ENCODE measurements at regions not wholly inside any gene's neighbourhood (a gene's known extent, or its start where the extent isn't known, plus 50 kb on each side); places are given as distances from the start of the nearest gene placed in this dataset.

DNA sequence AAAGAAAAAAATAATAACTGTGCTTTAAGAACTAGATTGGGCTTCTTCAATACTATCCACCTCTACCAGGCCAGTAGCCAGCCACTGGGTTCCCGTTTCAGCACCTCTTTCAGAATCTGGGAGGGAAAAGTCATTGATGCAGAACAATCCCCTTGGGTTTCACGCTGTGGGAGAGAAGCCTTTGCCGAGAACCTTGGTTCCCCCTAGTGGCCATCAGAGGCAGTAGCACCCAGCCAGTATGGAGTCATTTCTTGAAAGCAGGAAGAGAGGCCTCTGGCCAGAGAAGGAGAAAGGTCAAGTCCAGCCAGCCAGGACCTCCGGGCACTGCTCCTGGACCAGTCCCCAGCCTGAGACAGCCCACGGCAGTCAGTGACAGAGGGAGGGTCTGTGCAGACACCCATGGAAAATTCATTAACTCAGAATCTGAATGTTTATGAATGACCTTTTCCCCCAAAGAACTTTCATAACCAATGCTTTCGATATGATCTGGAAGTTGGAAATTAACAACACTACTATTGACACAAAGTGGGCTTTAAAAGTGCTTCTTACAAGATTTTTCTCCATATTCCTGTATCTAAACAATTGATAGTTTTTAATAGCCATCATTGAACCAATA, 51.2 kb upstream of the CDH5 start:
- peak; percentile 54 for DNase-seq (ENCODE audit: low read depth, low spot score)

DNA sequence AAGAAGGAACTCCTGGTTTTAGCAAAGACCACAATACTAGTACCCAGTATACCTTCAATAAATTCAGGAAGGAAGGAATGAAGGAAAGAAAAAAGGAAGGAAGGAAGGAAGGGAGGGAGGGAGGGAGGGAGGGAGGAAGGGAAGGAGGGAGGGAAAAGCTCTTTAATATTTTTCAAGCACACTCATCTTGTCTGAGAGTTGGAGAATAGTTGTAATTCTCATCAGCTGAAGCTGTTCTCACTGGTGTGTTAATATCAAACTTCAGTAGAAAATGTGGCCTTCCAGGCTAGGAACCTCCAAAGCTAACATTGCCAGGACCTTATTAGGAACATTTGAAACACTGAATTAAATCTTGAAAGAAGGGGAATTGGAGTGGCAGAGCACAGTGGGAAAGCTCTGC, 55.2 kb upstream of the CDH5 start:
- no peak for DNase-seq (ENCODE audit: low read depth, low spot score)

- no peak for DNase-seq (ENCODE audit: low read depth, low spot score)
Measured at GRCh38 chr16:66309215-66309807, 57.2 kb upstream of the CDH5 start.

DNA sequence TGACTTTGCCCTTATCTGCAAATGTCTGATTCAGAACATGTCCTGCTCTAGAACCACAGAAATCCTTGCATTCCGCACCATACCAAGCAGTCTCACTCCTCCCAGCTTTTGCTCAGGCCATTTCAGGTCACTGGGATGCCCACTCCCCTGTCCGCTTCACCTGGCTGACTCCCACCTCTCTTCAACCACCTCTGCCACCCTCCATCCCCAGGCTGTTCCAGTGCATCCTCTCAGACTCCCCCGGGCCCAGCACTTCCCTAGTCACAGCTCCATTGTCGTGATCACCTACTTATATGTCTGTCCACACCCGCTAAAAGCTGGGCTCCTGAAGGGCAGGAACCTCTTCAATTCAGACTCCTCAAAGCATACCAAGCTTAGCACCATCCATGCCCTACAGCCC, 58.4 kb upstream of the CDH5 start:
- DNase-seq (ENCODE audit: low read depth, low spot score): no peak

DNA sequence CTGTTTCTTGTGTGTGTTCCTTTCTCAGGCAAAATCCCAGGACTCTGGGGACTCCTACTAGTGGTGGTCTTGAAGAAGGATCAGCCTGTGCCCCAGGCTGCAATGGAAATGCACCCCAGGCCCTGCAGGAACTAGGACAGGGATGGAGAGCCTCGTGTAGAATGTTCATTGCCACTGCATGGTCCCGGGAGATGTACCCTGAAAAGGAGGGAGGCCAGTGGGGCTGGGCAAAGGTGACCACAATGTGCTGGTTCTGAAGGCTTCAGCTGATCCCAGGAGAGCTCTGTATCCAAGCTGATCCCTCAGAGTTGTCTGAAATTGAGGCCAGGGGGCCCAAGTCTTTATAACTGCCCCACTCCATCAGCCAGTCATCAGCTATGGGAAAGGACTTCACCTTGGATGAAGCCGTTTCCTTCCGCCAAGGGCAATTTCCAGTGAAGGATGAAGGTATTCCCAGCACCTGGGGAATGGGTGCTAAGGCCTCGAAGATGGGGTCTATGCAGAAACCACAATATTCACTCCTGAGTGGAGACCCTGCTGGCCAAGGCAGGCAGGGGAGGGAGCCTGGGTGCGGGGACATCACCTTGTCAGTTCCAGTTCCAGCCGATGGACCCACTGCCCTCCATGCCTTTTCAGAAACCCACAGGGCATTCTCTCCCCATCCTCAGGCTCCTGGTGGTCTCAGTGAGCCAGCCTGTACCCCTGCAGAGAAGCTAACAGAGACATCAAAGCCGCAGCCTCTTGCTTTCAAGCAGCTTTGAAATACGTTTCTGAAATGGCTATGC, 59.9 kb upstream of the CDH5 start:
- no peak for DNase-seq (ENCODE audit: low read depth, low spot score)

DNA sequence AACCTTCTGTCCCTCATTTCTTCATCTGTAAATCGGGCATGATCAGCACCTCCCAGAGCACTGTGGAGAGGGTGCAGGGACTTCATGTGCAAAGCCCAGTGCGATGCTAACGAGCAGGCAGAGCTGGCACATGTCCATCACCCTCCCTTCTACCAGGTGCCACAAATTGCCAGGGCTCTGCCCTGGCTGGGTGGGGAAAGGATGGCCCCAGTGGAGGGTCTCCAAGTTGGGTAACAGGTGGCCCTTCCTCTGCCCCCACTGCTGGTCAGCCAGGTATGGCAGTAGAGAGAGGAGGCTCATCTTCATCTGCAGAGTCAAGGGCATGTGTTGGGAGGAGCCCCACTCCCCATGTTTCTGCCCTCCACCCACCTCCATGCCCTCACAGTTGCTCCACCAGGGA, 61.5 kb upstream of the CDH5 start:
- DNase-seq (ENCODE audit: low read depth, low spot score): no peak

DNA sequence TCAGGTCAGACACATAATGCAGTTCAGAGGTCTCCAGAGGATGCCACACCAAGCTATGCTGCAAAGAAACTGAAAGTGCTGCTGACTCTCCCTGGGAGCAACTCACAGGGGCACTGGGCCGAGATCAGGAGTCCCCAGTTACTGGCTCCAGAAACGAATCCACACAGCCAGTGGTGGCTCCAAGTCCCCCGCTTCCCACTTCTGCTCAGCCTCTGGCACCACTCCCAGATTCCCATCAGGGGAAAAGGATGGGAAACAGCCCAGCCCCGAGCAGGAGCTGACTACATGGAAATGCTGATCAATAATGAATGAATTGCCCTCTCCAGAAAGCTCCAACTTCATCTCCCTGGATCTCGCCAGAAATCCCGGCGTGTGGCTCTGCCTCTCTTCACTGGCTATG, 62.3 kb upstream of the CDH5 start:
- DNase-seq (ENCODE audit: low read depth, low spot score): no peak

- DNase-seq (ENCODE audit: low read depth, low spot score): no peak
Measured at GRCh38 chr16:66300501-66300900, 66.0 kb upstream of the CDH5 start.

DNA sequence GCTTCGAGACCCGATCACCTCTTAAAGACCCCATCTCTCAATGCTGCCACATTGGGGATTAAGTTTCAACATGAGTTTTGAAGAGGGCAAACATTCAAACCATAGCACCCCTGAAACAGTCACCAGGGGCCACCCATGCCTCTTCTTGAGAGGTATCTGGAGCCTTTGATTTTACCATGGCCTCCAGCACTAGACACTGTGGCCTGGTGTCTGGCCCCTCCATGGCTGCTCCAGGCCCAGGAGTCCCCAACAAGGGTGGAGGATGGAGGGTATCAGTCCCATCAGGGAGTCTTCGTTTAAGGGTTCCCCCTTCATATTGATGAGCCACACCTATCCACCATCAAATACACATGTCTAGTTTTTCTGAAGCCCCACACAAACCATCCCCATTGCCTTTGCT, 66.5 kb upstream of the CDH5 start:
- no peak for DNase-seq (ENCODE audit: low read depth, low spot score)

- DNase-seq (ENCODE audit: low read depth, low spot score): no peak
Measured at GRCh38 chr16:66299349-66299748, 67.1 kb upstream of the CDH5 start.

DNA sequence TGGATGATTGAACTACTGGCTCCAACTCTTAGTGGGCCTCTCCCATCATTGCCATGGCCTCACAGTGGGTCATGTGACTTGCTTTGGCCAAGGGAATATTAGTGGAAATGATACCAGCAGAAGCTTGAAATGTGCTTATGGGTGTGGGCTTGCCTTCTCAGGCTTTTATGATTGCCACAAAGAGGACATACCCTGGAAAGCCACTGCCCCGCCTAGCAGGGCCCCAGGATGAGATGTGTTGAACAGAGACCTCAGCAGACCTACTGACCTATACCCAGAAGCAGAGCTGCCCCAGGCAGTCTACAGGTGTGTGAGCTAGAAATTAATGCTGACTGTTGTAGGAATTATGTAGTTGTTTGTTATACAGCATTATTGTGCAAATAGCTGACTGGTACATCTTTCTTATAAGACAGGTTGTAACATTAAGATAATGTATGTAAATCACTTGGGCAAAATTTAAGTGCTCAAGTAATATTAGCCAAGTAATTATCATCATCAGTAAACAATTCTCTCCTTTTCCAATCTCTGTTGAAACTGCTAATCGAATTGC, 67.8 kb upstream of the CDH5 start:
- no peak for DNase-seq (ENCODE audit: low read depth, low spot score)

DNA sequence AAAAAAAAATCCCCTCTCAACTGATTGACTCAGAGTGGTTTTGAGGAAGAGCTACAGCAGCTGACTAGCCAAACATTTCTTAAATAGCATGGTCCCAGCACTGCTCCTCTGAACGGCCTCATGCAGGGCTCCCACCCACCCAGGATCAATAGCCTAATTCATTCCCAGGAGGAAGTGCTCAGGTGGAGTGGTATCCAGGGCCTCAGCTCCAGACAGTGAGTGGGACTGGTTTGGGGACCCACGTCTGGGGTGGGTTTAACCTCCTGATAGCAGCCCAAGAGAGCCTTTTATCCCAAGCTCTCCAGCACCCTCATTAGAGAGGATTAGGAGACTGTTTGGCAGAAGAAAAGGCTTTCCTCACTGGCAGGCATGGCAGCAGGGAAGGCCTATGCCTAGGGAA, 68.5 kb upstream of the CDH5 start:
- DNase-seq (ENCODE audit: low read depth, low spot score): no peak

DNA sequence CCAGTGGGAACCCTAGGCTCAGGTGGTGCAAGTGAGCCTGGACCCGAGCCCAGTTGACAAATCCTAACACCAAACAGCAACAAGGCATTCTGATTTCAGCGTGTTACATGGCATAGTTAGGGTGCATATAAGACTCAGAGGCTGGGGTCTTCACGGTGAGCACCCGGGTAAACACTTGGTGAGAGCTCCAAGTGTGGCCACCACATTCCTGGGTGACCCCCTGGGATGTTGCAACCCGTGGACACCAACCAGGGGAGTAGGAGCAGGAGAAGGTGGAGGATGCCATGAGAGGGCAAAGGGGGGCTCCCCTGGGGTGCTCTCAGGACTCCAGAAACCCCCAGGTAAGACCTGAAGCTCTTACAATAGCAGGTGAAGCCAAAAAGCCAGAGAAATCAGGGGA, 69.9 kb upstream of the CDH5 start:
- DNase-seq (ENCODE audit: low read depth, low spot score): no peak

DNA sequence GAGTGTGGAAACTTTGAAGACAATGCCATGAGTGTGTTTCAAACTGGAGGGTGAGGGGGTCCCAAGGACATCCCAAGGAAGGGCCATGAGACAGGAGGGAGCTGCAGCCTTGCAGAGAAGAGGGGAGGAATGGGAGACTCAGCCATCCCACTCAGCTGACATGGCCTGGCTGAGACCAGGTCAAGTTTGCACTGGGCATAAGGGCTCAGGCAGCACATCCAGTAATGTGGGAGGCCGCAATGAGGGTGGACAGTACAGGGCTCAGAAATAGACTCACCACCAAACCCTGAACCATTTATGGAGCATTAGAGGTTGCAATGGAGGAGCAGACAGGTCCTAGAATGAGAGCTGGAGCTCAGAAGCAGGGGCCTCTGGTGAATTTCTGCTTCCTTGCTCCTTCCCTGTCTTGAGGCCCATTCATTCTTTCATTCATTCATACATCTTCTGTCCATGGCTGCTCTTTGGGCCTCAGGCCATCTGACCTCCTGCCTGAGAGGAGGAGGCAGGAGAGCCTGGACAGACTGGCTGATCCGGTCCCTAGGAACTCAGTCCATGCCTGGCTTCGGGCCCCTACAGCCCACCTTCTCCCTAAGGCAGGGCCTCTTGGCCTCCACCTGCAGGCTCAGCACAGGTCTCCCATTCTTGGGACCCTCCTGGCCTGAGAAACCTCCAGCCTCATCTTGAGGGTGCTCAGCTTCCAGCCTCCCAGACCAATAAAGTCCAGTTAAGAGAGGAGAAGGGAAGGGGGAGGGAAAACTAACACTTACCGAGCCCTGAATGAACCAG, 70.5 kb upstream of the CDH5 start:
- DNase-seq (ENCODE audit: low read depth, low spot score): no peak

DNA sequence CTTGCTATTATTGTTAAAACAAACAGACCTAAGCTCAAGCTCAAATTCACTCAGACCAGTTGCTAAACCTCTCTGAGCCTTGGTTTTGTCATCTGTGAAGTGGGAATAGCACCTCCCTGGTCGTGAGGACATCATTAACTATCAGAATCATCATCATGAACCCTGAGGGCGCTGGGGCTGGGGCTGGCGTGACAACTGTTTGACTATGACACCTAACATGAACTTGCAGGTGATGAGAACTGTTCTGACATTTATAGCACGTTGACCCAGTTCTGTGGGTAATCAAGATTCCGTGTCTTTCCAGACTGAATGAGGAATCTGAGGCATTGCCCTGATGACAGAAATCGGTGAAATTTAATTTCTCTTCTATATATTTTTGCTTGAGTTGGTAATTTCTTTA, 71.3 kb upstream of the CDH5 start:
- DNase-seq (ENCODE audit: low read depth, low spot score): no peak

DNA sequence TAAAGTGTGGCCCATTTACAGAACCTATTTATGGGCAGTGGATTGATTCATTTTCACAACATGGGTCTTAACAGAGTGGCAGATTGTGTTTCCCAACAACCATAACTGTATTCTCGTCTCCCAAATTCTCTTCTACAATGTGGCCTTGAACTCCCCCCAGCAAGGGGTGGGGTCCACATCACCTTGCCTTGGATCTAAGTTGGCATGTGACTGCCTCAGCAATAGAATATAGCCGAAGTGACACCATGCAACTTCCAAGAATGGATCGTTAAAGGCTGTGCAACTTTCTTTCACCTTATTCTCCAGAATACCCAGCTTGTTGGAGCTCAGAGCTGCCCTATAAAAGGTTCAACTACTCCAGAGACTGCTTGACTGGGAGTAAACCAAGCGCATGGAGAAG, 72.0 kb upstream of the CDH5 start:
- DNase-seq (ENCODE audit: low read depth, low spot score): no peak

DNA sequence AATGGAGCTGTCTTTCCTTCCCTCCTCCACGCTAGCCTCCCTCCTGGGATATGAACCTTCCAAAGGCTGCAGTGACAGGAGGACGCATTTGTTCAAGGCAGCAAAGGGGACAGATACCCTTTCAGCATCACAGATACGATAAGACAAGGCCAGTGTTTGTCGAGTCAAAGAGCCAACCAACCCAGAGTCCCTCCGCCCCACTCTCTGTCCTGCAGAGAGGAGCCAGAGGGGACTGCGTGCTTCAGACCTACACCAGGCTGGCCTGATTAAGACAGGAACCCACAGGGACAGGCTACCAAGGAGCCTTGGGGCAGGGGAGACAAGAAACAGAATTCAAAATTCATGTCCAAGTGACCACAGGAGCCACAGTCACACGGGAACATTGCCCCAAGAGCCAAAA, 72.6 kb upstream of the CDH5 start:
- no peak for DNase-seq (ENCODE audit: low read depth, low spot score)

GRCh38 chr16:66293207-66293735, 73.2 kb upstream of the CDH5 start:
- no peak for DNase-seq (ENCODE audit: low read depth, low spot score)

GRCh38 chr16:66292241-66292935, 74.1 kb upstream of the CDH5 start:
- no peak for DNase-seq (ENCODE audit: low read depth, low spot score)

GRCh38 chr16:66291833-66292232, 74.7 kb upstream of the CDH5 start:
- DNase-seq (ENCODE audit: low read depth, low spot score): no peak

DNA sequence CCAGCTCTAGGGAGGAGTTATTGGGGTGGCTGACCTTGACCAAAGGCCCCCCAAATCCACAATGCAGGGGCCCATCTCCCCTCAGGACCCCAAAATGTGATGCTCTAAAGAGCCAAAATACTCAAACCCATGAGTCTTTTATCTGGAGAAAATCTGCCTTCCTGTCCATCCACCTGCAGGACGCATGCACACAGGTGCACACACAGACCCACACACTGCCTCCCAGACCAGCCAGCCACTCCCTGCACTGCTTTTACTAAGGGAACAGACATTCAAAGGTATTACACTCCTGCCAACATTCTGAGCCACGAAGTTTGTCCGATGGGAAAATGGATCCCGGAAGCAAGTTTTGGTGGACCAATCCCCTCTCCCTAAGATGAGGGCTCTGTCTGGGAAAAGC, 76.1 kb upstream of the CDH5 start:
- no peak for DNase-seq (ENCODE audit: low read depth, low spot score)

Measured in iPS DF 19.7 (cell line).